ENCODE measurements at regions not wholly inside any gene's neighbourhood (a gene's known extent, or its start where the extent isn't known, plus 50 kb on each side); places are given as distances from the start of the nearest gene placed in this dataset.

- no peak overlapping the region for H3K27ac ChIP-seq (ENCODE audit: insufficient read depth, low read length)
- H2AFZ ChIP-seq (replicated peaks; ENCODE audit: low read length, poor library complexity), result no peak overlapping the region
- H3K9me3 ChIP-seq (ENCODE audit: control insufficient read depth, insufficient read depth, low read length), result no peaks in the 10 kb centered on the region
- dilution Hi-C loops (cut with HindIII; ENCODE audit: low sequenced_read_pairs, unreplicated experiment), result no loop called here
- DNase-seq (no peak), ATAC-seq (ENCODE audit: low read depth) (no peak)
- no peaks in the 10 kb centered on the region for H3K27me3 ChIP-seq (ENCODE audit: control insufficient read depth, insufficient read depth, low read length)
- H3K4me2 ChIP-seq (ENCODE audit: low read depth, low read length), result no peak overlapping the region
- no peak overlapping the region for H3K23ac ChIP-seq (ENCODE audit: low read depth, low read length)
- CTCF ChIA-PET, result no interaction called here
- H3K56ac ChIP-seq (ENCODE audit: extremely low read depth, insufficient read depth, low read length), result no peak overlapping the region
- H2AK5ac ChIP-seq (ENCODE audit: low read depth, low read length), result no peak overlapping the region
- no peak overlapping the region for H3K4me3 ChIP-seq (ENCODE audit: insufficient read depth, low read depth, low read length)
- H4K20me1 ChIP-seq (ENCODE audit: insufficient read depth, low read length), result no peaks in the 10 kb centered on the region
- no peaks in the 10 kb centered on the region for H3K9me1 ChIP-seq (ENCODE audit: insufficient read depth, low read length)
- WGBS, 2 experiments (ENCODE audit: extremely low coverage in 2 of 2, insufficient read length in 1 of 2), result no CpG with 5 or more reads among the region's 7 CpGs
- H2BK120ac ChIP-seq (ENCODE audit: low read depth, low read length), result no peak overlapping the region
- H3K9ac ChIP-seq (ENCODE audit: low read depth, low read length), result no peak overlapping the region
- no peak overlapping the region for H2AK9ac ChIP-seq (replicated peaks; ENCODE audit: low read depth, low read length, poor library complexity)
- H3K14ac ChIP-seq (replicated peaks; ENCODE audit: low read depth, low read length), result no peak overlapping the region
- no peaks in the 10 kb centered on the region for H3K36me3 ChIP-seq (ENCODE audit: control insufficient read depth, insufficient read depth, low read length)
- no peak overlapping the region for H4K91ac ChIP-seq (ENCODE audit: insufficient read depth, low read depth, low read length)
- no peak for TF ChIP-seq MAFK (IDR thresholded peaks at IDR 0.05; ENCODE audit: low read depth, low read length)
- TF ChIP-seq RFX5 (IDR thresholded peaks at IDR 0.05; ENCODE audit: low read depth, low read length), result no peak
- TF ChIP-seq MAZ (IDR thresholded peaks at IDR 0.05; ENCODE audit: borderline replicate concordance, low read depth, low read length), result no peak
- no peak for TF ChIP-seq CTCF (conservative IDR thresholded peaks at IDR 0.05; ENCODE audit: low read depth, low read length)
- no peak for TF ChIP-seq ELK1 (IDR thresholded peaks at IDR 0.05; ENCODE audit: borderline replicate concordance, low read depth, low read length)
- TF ChIP-seq CEBPB (IDR thresholded peaks at IDR 0.05; ENCODE audit: low read depth, low read length), result no peak
- no peak for TF ChIP-seq FOS (IDR thresholded peaks at IDR 0.05; ENCODE audit: low read depth, low read length)
- TF ChIP-seq CHD1 (IDR thresholded peaks at IDR 0.05; ENCODE audit: low read depth, low read length), result no peak
- TF ChIP-seq SMC3 (IDR thresholded peaks at IDR 0.05; ENCODE audit: low read depth, low read length), result no peak
- intact Hi-C loops (cut with micrococcal nuclease), result no loop called here
- no peak overlapping the region for H2BK5ac ChIP-seq (ENCODE audit: low read depth, low read length, poor library complexity, severe bottlenecking)
- no peak overlapping the region for H3K18ac ChIP-seq (ENCODE audit: low read depth, low read length)
- no TSS peak for BruUV-seq (replicated peaks)
- POLR2A ChIA-PET (ENCODE audit: unreplicated experiment), result no interaction called here
- H4K8ac ChIP-seq (ENCODE audit: low read depth in 2 of 2, low read length in 2 of 2), result no peak overlapping the region
- no peak overlapping the region for H2BK20ac ChIP-seq (ENCODE audit: low read depth, low read length)
- H3K4ac ChIP-seq (ENCODE audit: low read depth, low read length), result no peak overlapping the region
- no peak overlapping the region for H2BK15ac ChIP-seq (ENCODE audit: low read depth, low read length)
- no peaks in the 10 kb centered on the region for H3K79me1 ChIP-seq (ENCODE audit: low read depth in 1 of 2, low read length in 2 of 2)
- in situ Hi-C loops (cut with MboI; ENCODE audit: low sequenced_read_pairs), result no loop called here
- no peak overlapping the region for H4K5ac ChIP-seq (ENCODE audit: low read depth, low read length)
- H3K4me1 ChIP-seq (ENCODE audit: control insufficient read depth, insufficient read depth, low read length), result no peaks in the 10 kb centered on the region
Observed at GRCh38 chr16:17024514-17024913, 446.2 kb downstream of the XYLT1 start.
